ENCODE measurements at regions not wholly inside any gene's neighbourhood (a gene's known extent, or its start where the extent isn't known, plus 50 kb on each side); places are given as distances from the start of the nearest gene placed in this dataset.

GRCh38 chr2:234691968-234692955 lies 195.4 kb upstream of the ARL4C start:
- Histone ChIP-seq H3K4me3 (no peak overlapping the region), H3K27ac (peak overlapping the region in 1 of 4 donors; percentile 55), H3K36me3 (no peaks in the 10 kb centered on the region), H3K9me3 (no peaks in the 10 kb centered on the region), H3K4me1 (peaks cover 0 to 10% (median 3%) of the 10 kb centered on the region in 3 donors), H3K27me3 (no peaks in the 10 kb centered on the region)
- FAIRE-seq: no peak
- 74% methylated on average over 6 of the region's 6 CpGs for whole genome bisulfite sequencing, 2 donors
- peak in 3 of 4 donors; percentile 11 to 45 (median 29) for ATAC-seq
- no peak for DNase-seq
- intact Hi-C loops (cut with DNase I): no loop called here
- TF ChIP-seq CTCF (IDR thresholded peaks at IDR 0.05): no peak

GRCh38 chr2:234691214-234691575 lies 194.3 kb upstream of the ARL4C start:
- no peaks in the 10 kb centered on the region for H3K27me3 ChIP-seq
- no peak overlapping the region for H3K4me3 ChIP-seq
- peak overlapping the region in 2 of 4 donors; percentile 11 to 55 for H3K27ac ChIP-seq
- H3K9me3 ChIP-seq: no peaks in the 10 kb centered on the region
- FAIRE-seq: no peak
- TF ChIP-seq CTCF (IDR thresholded peaks at IDR 0.05): no peak
- peaks cover 0 to 10% (median 3%) of the 10 kb centered on the region in 3 donors for H3K4me1 ChIP-seq
- intact Hi-C loops (cut with DNase I): no loop called here
- 57 to 60% methylated on average over 7 of the region's 7 CpGs for WGBS, 2 donors
- no peaks in the 10 kb centered on the region for H3K36me3 ChIP-seq
- peak in 1 of 4 donors; percentile 10 for ATAC-seq
- no peak for DNase-seq

GRCh38 chr2:234690569-234691213 lies 193.8 kb upstream of the ARL4C start:
- peak in 3 of 4 donors; percentile 30 to 43 (median 42) for ATAC-seq
- intact Hi-C loops (cut with DNase I): no loop called here
- DNase-seq: no peak
- no peak for FAIRE-seq
- no peaks in the 10 kb centered on the region for H3K9me3 ChIP-seq
- no peaks in the 10 kb centered on the region for H3K27me3 ChIP-seq
- TF ChIP-seq CTCF (IDR thresholded peaks at IDR 0.05): no peak
- peak overlapping the region in 2 of 4 donors; percentile 11 to 55 for H3K27ac ChIP-seq
- H3K4me3 ChIP-seq: no peak overlapping the region
- 51% methylated on average over 8 of the region's 8 CpGs for WGBS, 2 donors
- peaks cover 0 to 10% (median 3%) of the 10 kb centered on the region in 3 donors for H3K4me1 ChIP-seq
- no peaks in the 10 kb centered on the region for H3K36me3 ChIP-seq

GRCh38 chr2:234689911-234690379 lies 193.1 kb upstream of the ARL4C start:
- intact Hi-C loops (cut with DNase I): no loop called here
- ATAC-seq: no peak
- 81 to 82% methylated on average over 10 of the region's 10 CpGs for WGBS, 2 donors
- H3K9me3 ChIP-seq: no peaks in the 10 kb centered on the region
- H3K27ac ChIP-seq: no peak overlapping the region
- peaks cover 0 to 10% (median 3%) of the 10 kb centered on the region in 3 donors for H3K4me1 ChIP-seq
- H3K27me3 ChIP-seq: no peaks in the 10 kb centered on the region
- TF ChIP-seq CTCF (IDR thresholded peaks at IDR 0.05): no peak
- no peaks in the 10 kb centered on the region for H3K36me3 ChIP-seq
- DNase-seq: no peak
- FAIRE-seq: no peak
- H3K4me3 ChIP-seq: no peak overlapping the region

Measured in pancreas (tissue), 10 donors.